ENCODE measurements at regions not wholly inside any gene's neighbourhood (a gene's known extent, or its start where the extent isn't known, plus 50 kb on each side); places are given as distances from the start of the nearest gene placed in this dataset.

GRCh38 chr11:95337175-95337957 lies 106.4 kb upstream of the SESN3 start:
- TF ChIP-seq CTCF (IDR thresholded peaks at IDR 0.05; ENCODE audit: poor library complexity) (no peak), EZH2 (IDR thresholded peaks at IDR 0.05; ENCODE audit: borderline replicate concordance) (no peak), EZH2phosphoT487 (IDR thresholded peaks at IDR 0.05; ENCODE audit: low read depth, severe bottlenecking, unreplicated experiment) (no peak)
